Erythroblast (primary cell): ENCODE measurements at regions not wholly inside any gene's neighbourhood (a gene's known extent, or its start where the extent isn't known, plus 50 kb on each side); places are given as distances from the start of the nearest gene placed in this dataset.

ENCODE experiments used
- GATA1 ChIP-seq: IDR thresholded peaks from 2 replicates; pipeline ENCODE4 v1.6.1; 2011; ENCODE audit warnings: low read depth, mild to moderate bottlenecking, control low read depth, low read length, moderate library complexity
- POLR2A ChIP-seq: IDR thresholded peaks from 2 replicates; pipeline ENCODE4 v1.6.1; 2011; ENCODE audit warnings: mild to moderate bottlenecking, low read length

DNA sequence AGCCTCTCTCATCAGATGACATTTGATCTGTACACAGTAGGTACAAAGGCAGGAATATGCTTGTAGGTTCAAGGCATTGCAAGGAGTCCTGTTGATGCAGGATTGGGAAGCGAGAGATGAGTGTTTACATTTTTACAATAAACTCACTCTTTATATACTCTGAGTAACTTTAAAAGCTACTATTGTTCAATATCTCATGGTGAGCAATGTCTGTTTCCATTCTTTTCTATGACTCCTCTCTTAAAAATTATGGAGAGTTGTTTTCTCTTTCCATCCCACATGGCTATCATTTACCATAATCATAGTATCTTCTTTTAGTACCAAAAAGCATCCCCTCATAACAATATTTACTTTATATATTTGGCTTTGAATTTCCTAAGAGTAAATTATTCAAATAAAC lies 314.0 kb upstream of the CDIN1 start:
- TF ChIP-seq POLR2A (no peak), GATA1 (no peak)
